ENCODE measurements at regions not wholly inside any gene's neighbourhood (a gene's known extent, or its start where the extent isn't known, plus 50 kb on each side); places are given as distances from the start of the nearest gene placed in this dataset.

GRCh38 chr5:13624283-13625074 is 320.0 kb downstream of the DNAH5 start:
- Histone ChIP-seq H3K4me1 (no peaks in the 10 kb centered on the region), H3K36me3 (no peaks in the 10 kb centered on the region), H3K27me3 (no peaks in the 10 kb centered on the region), H3K9me3 (no peaks in the 10 kb centered on the region), H3K9ac (ENCODE audit: low read depth in 2 of 2, low read length in 2 of 2) (no peak overlapping the region), H3K27ac (no peak overlapping the region), H3K4me3 (no peak overlapping the region)
- intact Hi-C loops (cut with DNase I): no loop called here
- TF ChIP-seq, protein P1, sequence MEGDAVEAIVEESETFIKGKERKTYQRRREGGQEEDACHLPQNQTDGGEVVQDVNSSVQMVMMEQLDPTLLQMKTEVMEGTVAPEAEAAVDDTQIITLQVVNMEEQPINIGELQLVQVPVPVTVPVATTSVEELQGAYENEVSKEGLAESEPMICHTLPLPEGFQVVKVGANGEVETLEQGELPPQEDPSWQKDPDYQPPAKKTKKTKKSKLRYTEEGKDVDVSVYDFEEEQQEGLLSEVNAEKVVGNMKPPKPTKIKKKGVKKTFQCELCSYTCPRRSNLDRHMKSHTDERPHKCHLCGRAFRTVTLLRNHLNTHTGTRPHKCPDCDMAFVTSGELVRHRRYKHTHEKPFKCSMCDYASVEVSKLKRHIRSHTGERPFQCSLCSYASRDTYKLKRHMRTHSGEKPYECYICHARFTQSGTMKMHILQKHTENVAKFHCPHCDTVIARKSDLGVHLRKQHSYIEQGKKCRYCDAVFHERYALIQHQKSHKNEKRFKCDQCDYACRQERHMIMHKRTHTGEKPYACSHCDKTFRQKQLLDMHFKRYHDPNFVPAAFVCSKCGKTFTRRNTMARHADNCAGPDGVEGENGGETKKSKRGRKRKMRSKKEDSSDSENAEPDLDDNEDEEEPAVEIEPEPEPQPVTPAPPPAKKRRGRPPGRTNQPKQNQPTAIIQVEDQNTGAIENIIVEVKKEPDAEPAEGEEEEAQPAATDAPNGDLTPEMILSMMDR (IDR thresholded peaks at IDR 0.05): no peak
- no peak for DNase-seq

DNA sequence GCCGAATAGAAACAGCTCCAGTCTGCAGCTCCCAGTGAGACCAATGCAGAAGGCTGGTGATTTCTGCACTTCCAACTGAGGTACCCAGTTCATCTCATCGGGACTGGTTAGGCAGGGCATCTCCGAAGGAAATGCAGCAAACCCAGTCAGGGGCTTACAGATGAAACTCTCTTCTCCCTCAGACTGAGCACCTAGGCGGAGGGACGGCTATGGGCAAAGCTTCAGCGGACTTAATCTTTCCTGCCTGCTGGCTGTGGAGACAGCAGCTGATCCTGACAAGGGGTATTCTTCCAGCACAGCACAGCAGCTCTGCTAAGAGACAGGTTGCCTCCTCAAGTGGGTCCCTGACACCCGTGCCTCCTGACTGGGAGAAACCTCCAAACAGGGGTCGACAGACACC is 330.9 kb downstream of the DNAH5 start:
- Histone ChIP-seq H3K36me3 (no peaks in the 10 kb centered on the region), H3K27me3 (no peaks in the 10 kb centered on the region), H3K9ac (ENCODE audit: low read depth in 2 of 2, low read length in 2 of 2) (no peak overlapping the region), H3K4me1 (no peaks in the 10 kb centered on the region), H3K9me3 (no peaks in the 10 kb centered on the region), H3K27ac (no peak overlapping the region), H3K4me3 (no peak overlapping the region)
- TF ChIP-seq, protein P1 (IDR thresholded peaks at IDR 0.05): no peak
- intact Hi-C loops (cut with DNase I): no loop called here
- DNase-seq: no peak

DNA sequence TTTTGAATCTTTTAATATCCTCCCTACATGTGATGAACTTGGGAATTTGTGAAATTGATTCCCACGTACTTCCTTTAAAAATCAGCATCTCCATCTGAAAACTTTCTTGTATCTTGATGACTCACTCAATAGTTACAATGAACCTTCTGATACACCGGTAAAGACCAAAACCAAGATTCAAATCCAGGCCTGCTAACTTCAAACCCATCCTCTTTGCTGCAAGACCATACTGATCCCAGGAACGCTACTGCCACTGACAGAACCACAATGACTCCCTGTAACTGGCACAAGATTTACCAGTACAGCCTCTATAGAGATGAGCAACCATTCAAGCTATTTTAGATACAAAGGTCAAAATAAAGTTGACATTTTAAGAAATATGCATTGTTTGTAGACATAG is 332.9 kb downstream of the DNAH5 start:
- Histone ChIP-seq H3K9ac (ENCODE audit: low read depth in 2 of 2, low read length in 2 of 2) (no peak overlapping the region), H3K4me1 (no peaks in the 10 kb centered on the region), H3K27me3 (no peaks in the 10 kb centered on the region), H3K36me3 (no peaks in the 10 kb centered on the region), H3K27ac (no peak overlapping the region), H3K9me3 (no peaks in the 10 kb centered on the region), H3K4me3 (no peak overlapping the region)
- TF ChIP-seq, protein P1 (IDR thresholded peaks at IDR 0.05): no peak
- intact Hi-C loops (cut with DNase I): no loop called here
- no peak for DNase-seq

DNA sequence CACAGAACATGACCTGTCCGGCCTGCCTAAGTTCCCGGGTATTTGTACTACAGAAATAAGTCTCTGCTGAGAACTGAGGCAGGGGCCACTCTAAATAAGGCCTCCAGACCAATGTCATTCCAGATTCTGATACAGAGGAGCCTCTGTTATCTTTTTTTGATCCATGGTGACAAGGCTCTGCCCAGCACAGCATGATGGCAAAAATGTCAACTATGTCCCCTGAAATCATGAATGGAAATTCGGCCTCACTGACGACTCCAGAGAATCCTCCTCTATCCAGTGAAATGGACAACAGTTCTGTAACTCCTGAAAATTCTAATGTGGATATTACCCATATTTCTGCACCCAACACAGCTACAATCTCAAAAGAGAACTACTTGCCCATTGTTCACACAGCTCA is 335.0 kb downstream of the DNAH5 start:
- Histone ChIP-seq H3K9ac (ENCODE audit: low read depth in 2 of 2, low read length in 2 of 2) (no peak overlapping the region), H3K27me3 (no peaks in the 10 kb centered on the region), H3K27ac (no peak overlapping the region), H3K36me3 (no peaks in the 10 kb centered on the region), H3K4me3 (no peak overlapping the region), H3K9me3 (no peaks in the 10 kb centered on the region), H3K4me1 (no peaks in the 10 kb centered on the region)
- no peak for DNase-seq
- TF ChIP-seq, protein P1 (IDR thresholded peaks at IDR 0.05): no peak
- intact Hi-C loops (cut with DNase I): no loop called here

DNA sequence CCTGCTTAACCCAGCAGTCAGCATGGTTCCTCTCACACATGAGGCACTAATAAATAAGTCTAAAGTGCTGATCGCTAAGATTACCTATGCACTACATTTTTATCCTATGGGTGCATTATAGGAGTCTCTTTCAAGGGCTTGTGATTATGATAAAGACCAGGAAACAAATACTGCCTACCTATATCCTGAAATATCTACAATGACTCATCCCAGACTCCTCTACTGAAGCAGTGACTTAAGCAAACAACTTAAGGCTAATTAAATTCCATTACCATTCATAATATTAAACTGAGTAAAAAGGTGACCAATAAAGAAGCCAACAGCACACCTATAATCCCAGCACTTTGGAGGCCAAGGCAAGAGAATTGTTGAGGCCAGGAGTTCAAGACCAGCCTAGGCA is 338.4 kb downstream of the DNAH5 start:
- Histone ChIP-seq H3K4me1 (no peaks in the 10 kb centered on the region), H3K27ac (no peak overlapping the region), H3K9me3 (no peaks in the 10 kb centered on the region), H3K27me3 (no peaks in the 10 kb centered on the region), H3K4me3 (no peak overlapping the region), H3K9ac (ENCODE audit: low read depth in 2 of 2, low read length in 2 of 2) (no peak overlapping the region), H3K36me3 (no peaks in the 10 kb centered on the region)
- TF ChIP-seq, protein P1 (IDR thresholded peaks at IDR 0.05): no peak
- intact Hi-C loops (cut with DNase I): no loop called here
- DNase-seq: no peak

Data from colonic mucosa (tissue), 4 donors.